ENCODE measurements at regions not wholly inside any gene's neighbourhood (a gene's known extent, or its start where the extent isn't known, plus 50 kb on each side); places are given as distances from the start of the nearest gene placed in this dataset.

DNA sequence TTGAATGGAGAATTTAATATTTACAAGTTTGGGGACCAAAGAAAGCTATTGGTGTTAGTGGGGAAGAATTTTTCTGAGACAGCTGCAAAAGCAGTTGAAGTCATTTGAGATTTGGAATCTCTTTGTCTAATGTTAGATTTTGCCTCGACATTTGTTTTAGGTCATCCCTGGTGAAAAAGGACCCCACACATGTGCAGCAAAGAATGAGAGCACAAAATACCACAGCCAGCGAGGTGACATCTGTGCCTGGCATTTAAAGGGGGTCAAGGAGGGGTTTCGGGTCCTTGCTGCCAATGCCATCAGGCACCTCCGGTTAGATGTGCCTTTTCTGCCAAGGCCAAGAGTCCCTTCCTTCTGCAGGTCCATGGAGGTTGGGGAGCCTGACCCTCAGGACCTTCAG is 173.3 kb downstream of the TRIB2 start:
- ChIA-PET POLR2A (ENCODE audit: low non-redundant PET) (no interaction called here), CTCF (interaction anchor here (0.7 kb wide), 1 partner anchor 64 kb away, joined by 3 read pairs; no protein-coding TSS in a partner anchor)
- TF ChIP-seq, protein P1, sequence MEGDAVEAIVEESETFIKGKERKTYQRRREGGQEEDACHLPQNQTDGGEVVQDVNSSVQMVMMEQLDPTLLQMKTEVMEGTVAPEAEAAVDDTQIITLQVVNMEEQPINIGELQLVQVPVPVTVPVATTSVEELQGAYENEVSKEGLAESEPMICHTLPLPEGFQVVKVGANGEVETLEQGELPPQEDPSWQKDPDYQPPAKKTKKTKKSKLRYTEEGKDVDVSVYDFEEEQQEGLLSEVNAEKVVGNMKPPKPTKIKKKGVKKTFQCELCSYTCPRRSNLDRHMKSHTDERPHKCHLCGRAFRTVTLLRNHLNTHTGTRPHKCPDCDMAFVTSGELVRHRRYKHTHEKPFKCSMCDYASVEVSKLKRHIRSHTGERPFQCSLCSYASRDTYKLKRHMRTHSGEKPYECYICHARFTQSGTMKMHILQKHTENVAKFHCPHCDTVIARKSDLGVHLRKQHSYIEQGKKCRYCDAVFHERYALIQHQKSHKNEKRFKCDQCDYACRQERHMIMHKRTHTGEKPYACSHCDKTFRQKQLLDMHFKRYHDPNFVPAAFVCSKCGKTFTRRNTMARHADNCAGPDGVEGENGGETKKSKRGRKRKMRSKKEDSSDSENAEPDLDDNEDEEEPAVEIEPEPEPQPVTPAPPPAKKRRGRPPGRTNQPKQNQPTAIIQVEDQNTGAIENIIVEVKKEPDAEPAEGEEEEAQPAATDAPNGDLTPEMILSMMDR (conservative IDR thresholded peaks at IDR 0.05; ENCODE audit: low read depth), result no peak
- no peak overlapping the region for H3K27ac ChIP-seq
- no peak for DNase-seq (ENCODE audit: low spot score)

DNA sequence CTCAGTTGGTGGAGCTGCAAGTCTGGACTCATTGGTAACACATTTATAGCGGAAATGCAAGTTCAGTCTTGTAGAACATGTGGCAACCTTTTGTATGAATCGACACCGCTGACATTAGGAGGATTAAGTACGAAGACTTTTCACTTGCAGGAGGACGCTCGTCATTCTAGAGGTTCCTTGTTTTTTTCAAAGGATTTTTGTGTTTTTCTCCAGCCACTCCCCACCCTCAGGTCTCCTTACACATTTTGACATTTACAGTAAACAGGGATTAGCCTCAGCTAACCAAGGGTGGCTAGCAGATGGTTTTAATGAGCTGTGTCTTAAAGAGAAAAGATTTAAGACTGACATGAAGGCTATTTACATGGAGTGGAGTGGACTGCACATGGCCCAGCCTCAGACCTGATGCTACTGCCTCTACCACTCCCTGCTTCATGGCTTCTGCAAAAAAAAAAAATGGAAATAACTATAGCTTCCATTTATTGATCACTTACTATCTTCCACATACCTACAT is 173.8 kb downstream of the TRIB2 start:
- DNase-seq (ENCODE audit: low spot score), result no peak
- no peak overlapping the region for H3K27ac ChIP-seq
- CTCF ChIA-PET, result interaction anchor here (0.7 kb wide), 1 partner anchor 63 kb away, joined by 3 read pairs; no protein-coding TSS in a partner anchor
- POLR2A ChIA-PET (ENCODE audit: low non-redundant PET), result no interaction called here
- TF ChIP-seq, protein P1 (conservative IDR thresholded peaks at IDR 0.05; ENCODE audit: low read depth), result no peak

DNA sequence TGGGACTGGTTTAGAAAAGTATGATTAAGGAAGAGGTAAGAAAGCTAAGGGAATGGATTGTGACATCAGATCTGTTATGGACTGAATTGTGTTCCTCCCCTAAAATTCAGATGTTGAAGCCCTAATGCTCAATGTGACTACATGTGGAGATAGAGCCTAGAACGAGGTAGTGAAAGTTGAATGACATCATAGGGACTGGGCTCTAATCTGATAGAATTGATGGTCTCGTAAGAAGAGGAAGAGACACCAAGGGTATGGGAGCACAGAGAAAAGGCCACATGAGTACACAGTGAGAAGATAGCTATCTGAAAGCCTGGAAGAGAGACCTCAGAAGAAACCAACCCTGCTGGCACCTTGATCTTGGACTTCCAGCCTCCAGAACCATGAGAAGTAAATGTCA is 178.3 kb downstream of the TRIB2 start:
- no peak for DNase-seq (ENCODE audit: low spot score)
- TF ChIP-seq, protein P1 (conservative IDR thresholded peaks at IDR 0.05; ENCODE audit: low read depth), result no peak
- ChIA-PET CTCF (no interaction called here), POLR2A (ENCODE audit: low non-redundant PET) (no interaction called here)
- no peak overlapping the region for H3K27ac ChIP-seq

DNA sequence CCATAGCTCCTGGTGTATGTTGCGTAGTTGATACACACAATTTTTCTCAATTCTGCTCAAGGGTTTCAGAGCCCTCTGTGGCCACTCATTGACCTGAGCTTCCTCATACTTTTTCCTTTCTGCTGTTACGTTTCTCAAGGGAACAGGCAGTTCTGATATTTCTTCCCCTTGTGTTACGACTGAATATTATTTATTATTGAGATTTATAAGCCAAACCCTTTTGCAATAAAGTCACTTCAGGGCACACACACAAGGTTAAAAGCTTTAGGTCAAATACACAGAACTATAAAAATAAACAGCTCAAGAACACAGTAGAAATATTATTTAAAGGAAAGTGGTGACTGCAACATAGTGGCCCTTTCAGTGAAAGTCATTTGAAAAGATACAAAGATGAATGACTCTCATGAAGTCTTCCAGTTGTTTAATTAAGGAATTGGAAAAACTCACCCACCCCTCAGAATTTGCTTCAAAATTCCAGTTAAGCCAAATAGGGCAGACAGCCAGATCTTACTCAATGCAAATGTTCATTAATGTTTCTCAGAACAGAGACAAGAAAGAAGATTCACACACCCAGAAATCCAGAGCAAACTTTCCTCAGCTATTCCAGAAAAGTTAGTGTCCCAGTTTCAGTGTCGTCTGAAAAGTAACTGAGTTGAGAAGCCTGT is 179.7 kb downstream of the TRIB2 start:
- CTCF ChIA-PET, result interaction anchor here (0.5 to 2.1 kb wide), 3 partner anchors 11 to 134 kb away, joined by 3 to 6 read pairs (median 4); no protein-coding TSS in a partner anchor
- TF ChIP-seq, protein P1 (conservative IDR thresholded peaks at IDR 0.05; ENCODE audit: low read depth), result no peak
- POLR2A ChIA-PET (ENCODE audit: low non-redundant PET), result no interaction called here
- no peak for DNase-seq (ENCODE audit: low spot score)
- H3K27ac ChIP-seq, result no peak overlapping the region

DNA sequence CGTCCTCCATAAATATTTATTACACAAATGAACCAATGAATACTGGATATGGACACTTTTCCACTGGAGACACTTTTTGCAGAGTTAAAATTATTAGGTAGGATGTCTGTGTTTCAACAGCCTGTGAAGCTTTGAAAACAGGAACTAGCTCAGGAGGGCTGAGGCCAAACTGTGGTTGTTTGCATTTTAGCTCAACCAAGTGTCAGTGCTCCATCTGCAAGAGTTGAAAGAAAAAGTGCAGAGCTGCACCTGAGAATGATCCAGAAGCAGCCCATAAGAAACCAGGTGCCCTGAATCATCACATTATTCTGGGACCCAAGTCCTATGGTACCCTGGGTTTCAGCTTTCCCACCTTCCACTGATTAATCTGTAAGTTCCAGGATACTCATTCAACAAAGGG is 180.4 kb downstream of the TRIB2 start:
- ChIA-PET POLR2A (ENCODE audit: low non-redundant PET) (no interaction called here), CTCF (interaction anchor here (0.5 to 2.1 kb wide), 3 partner anchors 10 to 134 kb away, joined by 3 to 6 read pairs (median 4); no protein-coding TSS in a partner anchor)
- no peak for DNase-seq (ENCODE audit: low spot score)
- no peak overlapping the region for H3K27ac ChIP-seq
- TF ChIP-seq, protein P1 (conservative IDR thresholded peaks at IDR 0.05; ENCODE audit: low read depth), result no peak

DNA sequence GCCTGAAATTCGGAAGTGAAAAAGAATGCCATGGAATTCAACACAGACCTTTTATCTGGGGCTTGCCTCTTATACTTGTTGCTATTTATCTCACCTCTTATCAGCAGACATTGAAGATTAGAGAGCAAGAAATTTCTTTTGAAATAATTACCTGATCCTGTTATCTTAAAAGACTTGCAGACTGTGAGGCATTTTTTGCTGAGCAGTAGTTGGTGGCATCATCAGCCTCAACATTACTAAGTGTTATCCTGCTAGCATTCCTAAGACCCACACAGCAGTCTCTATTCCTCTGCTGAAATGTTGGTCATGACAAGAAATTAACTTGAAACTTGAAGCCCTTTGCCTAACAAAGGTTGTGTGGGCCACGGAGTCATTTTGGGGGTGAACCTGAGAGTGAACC is 186.5 kb downstream of the TRIB2 start:
- TF ChIP-seq, protein P1 (conservative IDR thresholded peaks at IDR 0.05; ENCODE audit: low read depth), result no peak
- CTCF ChIA-PET, result interaction anchor here (0.7 kb wide), 1 partner anchor 17 kb away, joined by 3 read pairs; no protein-coding TSS in a partner anchor
- DNase-seq (ENCODE audit: low spot score), result no peak
- POLR2A ChIA-PET (ENCODE audit: low non-redundant PET), result no interaction called here
- H3K27ac ChIP-seq, result no peak overlapping the region

All from RWPE1 (cell line).